Epithelial cell of proximal tubule (primary cell): ENCODE measurements at regions not wholly inside any gene's neighbourhood (a gene's known extent, or its start where the extent isn't known, plus 50 kb on each side); places are given as distances from the start of the nearest gene placed in this dataset.
"Not testable (repeated sequence)": the region's sequence is repeated elsewhere in the genome, so short reads cannot be mapped to it uniquely, and the experiment has no call there.

Source experiments
- DNase-seq: peaks from one replicate; pipeline ENCODE4 v3.0.0-alpha.2; 2011; ENCODE audit warnings: low read depth
- H3K4me3 ChIP-seq: 2 replicates; pipeline ENCODE4 v1.5.1; 2011; ENCODE audit warnings: low read depth, mild to moderate bottlenecking, low read length
- TF ChIP-seq, protein P1 (sequence below): conservative IDR thresholded peaks from 2 replicates; pipeline ENCODE4 v1.5.1; 2012; ENCODE audit warnings: low read depth, mild to moderate bottlenecking, low read length

GRCh38 chr9:108434036-108434435 lies 421.8 kb downstream of the ACTL7B start:
- TF ChIP-seq, protein P1, sequence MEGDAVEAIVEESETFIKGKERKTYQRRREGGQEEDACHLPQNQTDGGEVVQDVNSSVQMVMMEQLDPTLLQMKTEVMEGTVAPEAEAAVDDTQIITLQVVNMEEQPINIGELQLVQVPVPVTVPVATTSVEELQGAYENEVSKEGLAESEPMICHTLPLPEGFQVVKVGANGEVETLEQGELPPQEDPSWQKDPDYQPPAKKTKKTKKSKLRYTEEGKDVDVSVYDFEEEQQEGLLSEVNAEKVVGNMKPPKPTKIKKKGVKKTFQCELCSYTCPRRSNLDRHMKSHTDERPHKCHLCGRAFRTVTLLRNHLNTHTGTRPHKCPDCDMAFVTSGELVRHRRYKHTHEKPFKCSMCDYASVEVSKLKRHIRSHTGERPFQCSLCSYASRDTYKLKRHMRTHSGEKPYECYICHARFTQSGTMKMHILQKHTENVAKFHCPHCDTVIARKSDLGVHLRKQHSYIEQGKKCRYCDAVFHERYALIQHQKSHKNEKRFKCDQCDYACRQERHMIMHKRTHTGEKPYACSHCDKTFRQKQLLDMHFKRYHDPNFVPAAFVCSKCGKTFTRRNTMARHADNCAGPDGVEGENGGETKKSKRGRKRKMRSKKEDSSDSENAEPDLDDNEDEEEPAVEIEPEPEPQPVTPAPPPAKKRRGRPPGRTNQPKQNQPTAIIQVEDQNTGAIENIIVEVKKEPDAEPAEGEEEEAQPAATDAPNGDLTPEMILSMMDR, result no peak
- no peak for DNase-seq
- no peak overlapping the region for H3K4me3 ChIP-seq

DNA sequence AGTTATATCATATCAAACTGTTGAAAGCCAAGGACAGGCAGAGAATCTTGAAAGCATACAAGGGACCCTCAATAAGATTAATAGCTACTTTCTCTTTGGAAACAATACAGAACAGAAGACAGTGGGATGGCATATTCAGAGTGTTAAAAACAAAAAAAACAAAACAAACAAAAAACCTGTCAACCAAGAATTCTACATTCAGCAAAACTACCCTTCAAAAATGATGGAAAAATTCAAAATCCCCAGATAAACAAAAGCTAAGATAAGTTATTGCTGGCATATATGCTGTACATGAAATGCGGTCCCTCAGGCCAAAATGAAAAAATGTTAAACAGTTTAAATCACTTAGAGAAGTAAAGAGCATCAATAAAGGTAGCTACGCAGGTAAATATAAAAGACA lies 425.1 kb downstream of the ACTL7B start:
- TF ChIP-seq, protein P1, result no peak
- no peak for DNase-seq

DNA sequence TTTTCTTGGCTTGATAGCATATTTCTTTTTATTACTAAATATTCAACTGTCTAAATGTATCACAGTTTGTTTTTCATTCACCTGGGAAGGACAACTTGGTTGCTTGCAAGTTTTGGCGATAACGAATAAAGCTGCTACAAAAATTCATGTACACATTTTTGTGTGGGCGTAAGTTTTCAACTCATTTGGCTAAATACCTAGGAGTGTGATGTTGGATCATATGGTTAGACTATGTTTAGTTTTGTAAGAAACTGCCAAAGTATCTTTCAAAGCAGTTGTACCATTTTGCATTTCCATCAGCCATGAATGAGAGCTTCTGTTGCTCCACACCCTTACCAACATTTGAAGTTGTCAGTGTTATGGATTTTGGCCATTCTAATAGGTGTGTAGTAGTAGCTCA lies 428.0 kb downstream of the ACTL7B start:
- no peak overlapping the region for H3K4me3 ChIP-seq
- TF ChIP-seq, protein P1, result no peak
- DNase-seq, result no peak

More for the DNA sequence above, 425.1 kb downstream of the ACTL7B start:
- H3K4me3 ChIP-seq, result no peak overlapping the region

DNA sequence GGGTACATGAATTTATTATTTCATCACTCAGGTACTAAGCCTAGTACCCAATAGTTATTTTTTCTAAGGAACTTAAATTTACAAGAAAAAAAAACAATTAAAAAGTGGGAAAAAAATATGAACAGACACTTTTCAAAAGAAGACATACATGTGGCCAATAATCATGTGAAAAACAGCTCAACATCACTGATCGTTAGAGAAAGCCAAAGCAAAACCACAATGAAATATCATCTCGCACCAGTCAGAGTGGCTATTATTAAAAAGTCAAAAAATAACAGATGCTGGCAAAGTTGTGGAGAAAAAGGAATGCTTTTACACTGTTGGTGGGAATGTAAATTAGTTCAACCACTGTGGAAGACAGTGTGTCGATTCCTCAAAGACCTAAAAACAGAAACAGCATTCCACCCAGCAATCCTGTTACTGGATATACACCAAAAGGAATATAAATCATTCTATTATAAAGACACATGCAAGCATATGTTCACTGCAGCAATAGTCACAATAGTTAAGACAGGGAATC lies 429.3 kb downstream of the ACTL7B start:
- not testable (repeated sequence) for DNase-seq

GRCh38 chr9:108423433-108423832 lies 432.4 kb downstream of the ACTL7B start:
- TF ChIP-seq, protein P1, result no peak
- no peak for DNase-seq
- no peak overlapping the region for H3K4me3 ChIP-seq

More for the DNA sequence above, 429.3 kb downstream of the ACTL7B start:
- not testable (repeated sequence) for H3K4me3 ChIP-seq

GRCh38 chr9:108419379-108419778 lies 436.4 kb downstream of the ACTL7B start:
- TF ChIP-seq, protein P1, result no peak
- no peak overlapping the region for H3K4me3 ChIP-seq
- no peak for DNase-seq

DNA sequence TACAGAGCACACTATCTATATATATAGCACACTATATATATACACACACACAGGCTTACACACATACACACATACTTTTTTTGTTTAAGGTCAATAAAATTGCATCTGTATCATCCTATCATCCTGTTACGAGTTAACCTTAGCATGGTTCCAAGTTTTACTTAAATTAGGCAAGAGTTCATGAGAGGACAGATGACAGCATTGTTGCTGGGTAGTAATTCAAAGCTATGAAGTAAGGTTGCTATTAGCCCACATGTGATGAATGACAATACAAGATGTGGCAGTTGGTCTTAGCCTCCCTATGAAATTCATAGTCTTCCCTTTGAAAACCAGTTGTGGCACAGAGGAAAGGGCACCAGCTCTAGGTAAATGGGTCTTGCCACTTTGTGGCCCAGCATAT lies 438.1 kb downstream of the ACTL7B start:
- H3K4me3 ChIP-seq, result no peak overlapping the region
- no peak for DNase-seq
- TF ChIP-seq, protein P1, result no peak
